NB4 (cell line): ENCODE measurements at regions not wholly inside any gene's neighbourhood (a gene's known extent, or its start where the extent isn't known, plus 50 kb on each side); places are given as distances from the start of the nearest gene placed in this dataset.

ENCODE experiments used
- DNase-seq: peaks from one replicate; pipeline ENCODE4 v3.0.0; 2010; ENCODE audit warnings: low read depth
- H3K4me3 ChIP-seq: one replicate; pipeline ENCODE4 v1.5.1; 2011; ENCODE audit warnings: mild to moderate bottlenecking, low read depth, low read length, moderate library complexity
- CTCF ChIP-seq: IDR thresholded peaks from one replicate; pipeline ENCODE4 v1.5.1; 2012; ENCODE audit warnings: low read depth, low read length
- MYC ChIP-seq: IDR thresholded peaks from 2 replicates; pipeline ENCODE4 v1.6.1; 2011; ENCODE audit warnings: low read depth, low read length
- POLR2A ChIP-seq: IDR thresholded peaks from 2 replicates; pipeline ENCODE4 v1.6.1; 2011; ENCODE audit warnings: mild to moderate bottlenecking; ENCODE audit not compliant: insufficient read length; ENCODE audit errors: extremely low read depth
- TF ChIP-seq, protein P1 (sequence below): IDR thresholded peaks from 2 replicates; pipeline ENCODE4 v1.6.1; 2011; ENCODE audit warnings: low read depth, low read length

DNA sequence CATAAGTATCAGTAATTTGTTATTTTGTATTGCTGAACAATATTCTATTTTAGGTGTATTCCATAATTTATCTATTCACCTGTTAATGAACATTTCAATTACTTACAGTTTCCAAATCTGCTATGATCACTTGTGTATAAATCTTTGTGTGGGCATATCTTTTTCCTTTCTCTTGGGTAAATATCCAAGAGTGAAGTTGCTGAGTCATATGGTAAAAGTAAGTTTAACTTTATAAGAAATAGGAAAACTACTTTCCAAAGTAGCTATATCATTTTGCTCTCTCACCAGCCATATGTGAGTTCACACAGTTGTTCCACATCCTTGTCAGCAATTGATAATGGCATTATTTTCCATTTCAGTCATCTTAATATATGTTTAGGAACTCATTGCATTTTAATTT lies 66.6 kb upstream of the KITLG start:
- no peak for TF ChIP-seq MYC
- DNase-seq: no peak
- H3K4me3 ChIP-seq: no peak overlapping the region

- no peak for DNase-seq
- TF ChIP-seq, protein P1, sequence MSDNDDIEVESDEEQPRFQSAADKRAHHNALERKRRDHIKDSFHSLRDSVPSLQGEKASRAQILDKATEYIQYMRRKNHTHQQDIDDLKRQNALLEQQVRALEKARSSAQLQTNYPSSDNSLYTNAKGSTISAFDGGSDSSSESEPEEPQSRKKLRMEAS: no peak
- TF ChIP-seq CTCF (no peak), MYC (no peak), POLR2A (no peak)
Measured at GRCh38 chr12:88645816-88646215, 65.5 kb upstream of the KITLG start.

DNA sequence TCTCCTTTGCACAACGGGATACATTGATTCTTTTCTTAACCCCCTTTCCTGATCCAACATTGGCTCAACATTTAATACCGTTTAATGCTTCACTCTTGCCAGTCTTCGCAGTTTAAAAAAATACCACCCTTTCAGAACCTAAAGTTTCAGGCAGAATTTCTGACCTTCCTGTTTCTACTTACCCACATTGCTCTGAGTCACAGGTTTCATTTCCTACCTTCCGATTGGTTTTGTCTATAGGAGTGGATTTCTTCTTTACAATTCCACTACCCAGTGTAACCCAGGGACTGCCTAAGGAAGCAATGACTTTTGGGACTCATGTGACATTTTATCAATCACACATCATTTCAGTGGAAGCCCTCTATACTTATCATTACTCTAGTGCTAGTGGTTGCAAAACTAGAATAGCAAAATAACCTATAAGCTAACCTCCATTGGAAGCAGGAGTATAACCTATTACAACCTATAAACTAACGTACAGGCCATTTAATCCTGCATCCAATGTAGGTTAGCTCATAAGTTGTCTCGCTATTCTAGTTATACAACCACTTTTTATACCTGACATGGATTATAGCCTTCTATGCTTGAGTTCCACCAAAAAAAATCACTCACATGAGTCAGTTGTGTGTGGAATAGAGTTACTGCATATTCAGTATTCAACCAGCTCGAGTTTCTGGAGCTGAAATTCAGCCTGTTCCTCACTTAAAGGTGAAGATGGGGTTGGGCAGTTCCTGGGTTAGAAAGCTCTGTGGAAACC lies 64.9 kb upstream of the KITLG start:
- TF ChIP-seq MYC (no peak), CTCF (no peak), POLR2A (no peak)
- TF ChIP-seq, protein P1: no peak
- DNase-seq: peak; percentile 9

More at GRCh38 chr12:88645816-88646215, 65.5 kb upstream of the KITLG start:
- H3K4me3 ChIP-seq: no peak overlapping the region

GRCh38 chr12:88643685-88644084 lies 63.4 kb upstream of the KITLG start:
- H3K4me3 ChIP-seq: no peak overlapping the region
- TF ChIP-seq CTCF (no peak), MYC (no peak), POLR2A (no peak)
- TF ChIP-seq, protein P1: no peak
- DNase-seq: no peak

More for the DNA sequence above, 64.9 kb upstream of the KITLG start:
- H3K4me3 ChIP-seq: no peak overlapping the region

- no peak overlapping the region for H3K4me3 ChIP-seq
- no peak for TF ChIP-seq CTCF
- no peak for DNase-seq
Measured at GRCh38 chr12:88642675-88643431, 62.6 kb upstream of the KITLG start.

GRCh38 chr12:88638966-88639760 lies 58.9 kb upstream of the KITLG start:
- no peak for TF ChIP-seq MYC
- no peak for TF ChIP-seq POLR2A
- no peak for TF ChIP-seq CTCF
- TF ChIP-seq, protein P1: no peak
- H3K4me3 ChIP-seq: no peak overlapping the region
- DNase-seq: no peak
